HG02798 (cell line): ENCODE measurements at regions not wholly inside any gene's neighbourhood (a gene's known extent, or its start where the extent isn't known, plus 50 kb on each side); places are given as distances from the start of the nearest gene placed in this dataset.
"Not testable (repeated sequence)": the region's sequence is repeated elsewhere in the genome, so short reads cannot be mapped to it uniquely, and the experiment has no call there.

Source experiments
- ATAC-seq: cut with Tn5 transposase; IDR thresholded peaks from one replicate; pipeline ENCODE4 v1.9.1; 2021; ENCODE audit warnings: mild to moderate bottlenecking; ENCODE audit not compliant: unreplicated experiment, poor library complexity

GRCh38 chr1:83488105-83488504, 510.8 kb downstream of the TTLL7 start:
- peak; percentile 91 for ATAC-seq

- peak; percentile 32 for ATAC-seq
Measured at GRCh38 chr1:83487460-83487859, 511.5 kb downstream of the TTLL7 start.

GRCh38 chr1:83485314-83486019, 513.5 kb downstream of the TTLL7 start:
- peak; percentile 23 for ATAC-seq

GRCh38 chr1:83481284-83481683, 517.6 kb downstream of the TTLL7 start:
- not testable (repeated sequence) for ATAC-seq

- ATAC-seq: peak; percentile 91
Measured at GRCh38 chr1:83479591-83480239, 519.2 kb downstream of the TTLL7 start.

GRCh38 chr1:83478127-83478526, 520.8 kb downstream of the TTLL7 start:
- ATAC-seq: not testable (repeated sequence)

GRCh38 chr1:83476518-83476917, 522.4 kb downstream of the TTLL7 start:
- peak; percentile 56 for ATAC-seq

- ATAC-seq: not testable (repeated sequence)
Measured at GRCh38 chr1:83474946-83475345, 524.0 kb downstream of the TTLL7 start.

- not testable (repeated sequence) for ATAC-seq
Measured at GRCh38 chr1:83473986-83474385, 524.9 kb downstream of the TTLL7 start.

- ATAC-seq: not testable (repeated sequence)
Measured at GRCh38 chr1:83472066-83472465, 526.9 kb downstream of the TTLL7 start.

- ATAC-seq: peak; percentile 55
Measured at GRCh38 chr1:83471272-83471671, 527.7 kb downstream of the TTLL7 start.

- not testable (repeated sequence) for ATAC-seq
Measured at GRCh38 chr1:83468336-83468735, 530.6 kb downstream of the TTLL7 start.

GRCh38 chr1:83457735-83458248, 541.1 kb downstream of the TTLL7 start:
- ATAC-seq: not testable (repeated sequence)

- not testable (repeated sequence) for ATAC-seq
Measured at GRCh38 chr1:83457281-83457680, 541.7 kb downstream of the TTLL7 start.

- ATAC-seq: peak; percentile 57
Measured at GRCh38 chr1:83455753-83456152, 543.2 kb downstream of the TTLL7 start.

- not testable (repeated sequence) for ATAC-seq
Measured at GRCh38 chr1:83445873-83446272, 553.1 kb downstream of the TTLL7 start.

GRCh38 chr1:83442412-83442811, 556.5 kb downstream of the TTLL7 start:
- ATAC-seq: not testable (repeated sequence)

GRCh38 chr1:83440586-83440985, 558.3 kb downstream of the TTLL7 start:
- not testable (repeated sequence) for ATAC-seq

GRCh38 chr1:83440021-83440420, 558.9 kb downstream of the TTLL7 start:
- ATAC-seq: not testable (repeated sequence)

- not testable (repeated sequence) for ATAC-seq
Measured at GRCh38 chr1:83438316-83438715, 560.6 kb downstream of the TTLL7 start.

GRCh38 chr1:83435336-83435735, 563.6 kb downstream of the TTLL7 start:
- not testable (repeated sequence) for ATAC-seq
